ENCODE measurements at regions not wholly inside any gene's neighbourhood (a gene's known extent, or its start where the extent isn't known, plus 50 kb on each side); places are given as distances from the start of the nearest gene placed in this dataset.
A peak's percentile ranks its signal among the peaks of the same experiment; 100 is the strongest.
"Not testable (repeated sequence)": the region's sequence is repeated elsewhere in the genome, so short reads cannot be mapped to it uniquely, and the experiment has no call there.

DNA sequence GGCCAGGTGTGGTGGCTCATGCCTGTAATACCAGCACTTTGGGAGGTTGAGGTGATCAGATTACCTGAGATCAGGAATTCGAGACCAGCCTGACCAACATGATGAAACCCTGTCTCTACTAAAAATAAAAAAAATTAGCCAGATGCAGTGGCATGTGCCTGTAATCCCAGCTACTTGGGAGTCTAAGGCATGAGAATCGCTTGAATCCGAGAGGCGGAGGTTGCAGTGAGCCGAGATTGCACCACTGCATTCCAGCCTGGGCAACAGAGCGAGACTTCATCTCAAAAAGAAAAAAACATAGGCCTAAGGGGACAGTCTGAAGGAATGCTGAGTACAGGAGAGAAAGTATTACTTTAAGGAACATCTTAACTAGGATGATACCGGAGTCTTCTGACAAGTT lies 650.6 kb upstream of the USP24 start:
- DNase-seq (ENCODE audit: low read depth, low spot score); in situ Hi-C loops (cut with HindIII; ENCODE audit: low pct_unique_long_range_greater_than_20kb, low sequenced_read_pairs): not testable (repeated sequence)

- in situ Hi-C loops (cut with HindIII; ENCODE audit: low pct_unique_long_range_greater_than_20kb, low sequenced_read_pairs) = no loop called here
- DNase-seq (ENCODE audit: low read depth, low spot score) = no peak
These were observed 649.1 kb upstream of the USP24 start for GRCh38 chr1:55864251-55864650.

DNA sequence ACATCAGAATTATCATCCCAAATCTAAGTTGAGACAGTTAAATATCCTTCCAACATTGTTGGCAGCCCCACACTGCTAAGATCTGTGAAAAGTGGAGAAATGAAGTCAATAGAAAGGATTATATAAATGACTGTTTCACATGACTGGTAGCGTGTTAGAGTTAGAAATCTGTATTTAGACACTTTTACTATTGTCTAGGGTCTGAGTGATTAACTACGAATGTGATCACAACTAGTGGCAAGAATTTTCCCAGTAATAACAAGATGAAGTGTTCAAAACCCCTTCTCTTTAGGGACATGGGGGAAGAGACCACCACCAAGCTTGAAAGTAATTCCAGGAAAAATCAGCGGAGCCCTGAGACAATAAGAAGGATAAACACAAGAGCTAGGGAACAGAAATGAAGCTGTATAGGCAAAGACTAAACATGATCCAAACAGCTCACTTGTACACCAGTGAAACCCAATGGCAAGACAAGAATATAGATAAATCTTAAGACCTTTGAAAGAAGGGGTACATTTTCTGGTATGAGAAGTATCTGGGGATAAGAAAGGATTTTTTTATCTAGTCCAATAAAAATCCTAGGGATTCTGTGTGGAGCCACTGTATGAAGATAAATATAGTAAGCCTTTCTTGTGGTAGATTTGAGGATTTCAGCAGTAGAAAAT lies 646.6 kb upstream of the USP24 start:
- DNase-seq (ENCODE audit: low read depth, low spot score) = no peak
- in situ Hi-C loops (cut with HindIII; ENCODE audit: low pct_unique_long_range_greater_than_20kb, low sequenced_read_pairs) = no loop called here

DNA sequence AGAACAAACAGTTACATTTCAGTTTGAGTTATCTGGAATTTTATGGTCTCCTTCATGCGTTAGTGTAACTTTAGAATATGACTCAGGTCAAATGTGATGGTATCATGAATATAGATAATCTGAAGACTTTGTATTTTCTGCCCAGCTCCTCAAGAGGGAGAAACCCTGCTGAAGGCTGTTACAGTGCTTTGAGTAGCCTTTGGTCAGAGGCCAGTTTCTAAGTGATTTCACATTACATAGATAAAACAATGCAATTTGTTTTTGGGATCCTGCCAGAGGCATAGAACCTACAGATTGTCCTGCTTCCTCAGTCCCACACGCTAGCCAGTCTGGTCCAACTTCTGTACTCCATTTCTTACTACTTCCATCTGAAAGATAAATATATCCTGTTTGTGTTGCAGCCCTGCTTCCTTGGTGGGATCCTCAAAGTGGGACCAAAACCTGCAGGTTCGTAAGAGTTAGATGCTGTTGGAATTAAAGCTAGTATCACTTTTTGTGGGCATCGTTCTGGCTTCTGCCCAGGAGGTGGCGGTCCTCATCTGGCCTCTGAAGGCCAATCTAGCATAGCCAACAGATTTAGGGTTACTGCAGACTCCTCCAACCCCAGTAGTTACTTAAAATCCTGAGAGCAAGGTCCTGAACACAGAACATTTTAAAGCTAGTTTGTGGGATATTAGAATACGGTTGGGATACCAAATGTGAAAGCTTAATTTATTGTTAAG lies 645.8 kb upstream of the USP24 start:
- in situ Hi-C loops (cut with HindIII; ENCODE audit: low pct_unique_long_range_greater_than_20kb, low sequenced_read_pairs) = no loop called here
- peak; percentile 22 for DNase-seq (ENCODE audit: low read depth, low spot score)

DNA sequence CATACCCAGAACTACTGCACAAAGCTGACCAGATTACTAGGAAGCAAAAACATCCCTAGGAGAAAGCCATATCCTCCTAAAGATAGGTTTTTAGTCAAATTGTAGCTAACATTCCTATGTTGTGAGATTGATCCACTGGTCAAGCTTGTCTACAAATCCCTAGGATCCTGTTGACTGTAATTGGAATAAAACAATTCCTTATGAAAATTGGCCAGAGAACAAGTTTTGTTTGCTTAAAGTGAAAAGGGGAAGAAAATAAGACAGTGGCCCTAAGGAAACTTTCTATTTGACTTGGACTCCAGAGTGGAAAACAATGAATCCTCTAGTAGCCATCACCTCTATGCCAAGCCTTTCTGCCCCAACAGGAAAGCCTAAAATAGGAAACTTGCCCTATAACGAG lies 645.2 kb upstream of the USP24 start:
- in situ Hi-C loops (cut with HindIII; ENCODE audit: low pct_unique_long_range_greater_than_20kb, low sequenced_read_pairs) = no loop called here
- DNase-seq (ENCODE audit: low read depth, low spot score) = no peak

GRCh38 chr1:55854911-55855310 lies 639.7 kb upstream of the USP24 start:
- no peak for DNase-seq (ENCODE audit: low read depth, low spot score)
- in situ Hi-C loops (cut with HindIII; ENCODE audit: low pct_unique_long_range_greater_than_20kb, low sequenced_read_pairs) = no loop called here

DNA sequence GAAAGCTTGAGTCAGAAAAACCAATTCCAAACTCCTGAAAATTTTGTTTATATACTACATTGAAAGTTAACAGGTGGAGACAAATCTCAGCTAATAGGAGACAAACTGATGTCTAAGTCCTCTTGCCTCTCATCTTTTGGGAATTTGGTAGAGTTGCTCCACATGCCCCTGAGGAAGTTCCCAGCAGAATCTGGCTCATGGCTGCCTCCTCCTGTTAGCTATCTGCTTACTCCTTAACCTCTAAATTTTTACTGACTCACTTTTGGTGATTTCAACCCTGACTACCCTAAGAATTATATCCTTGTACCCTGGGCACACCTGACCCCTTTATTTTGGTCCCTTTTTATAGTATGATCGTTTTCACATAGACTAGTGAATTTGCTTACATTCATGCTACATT lies 633.7 kb upstream of the USP24 start:
- DNase-seq (ENCODE audit: low read depth, low spot score) = peak; percentile 52
- in situ Hi-C loops (cut with HindIII; ENCODE audit: low pct_unique_long_range_greater_than_20kb, low sequenced_read_pairs) = no loop called here

DNA sequence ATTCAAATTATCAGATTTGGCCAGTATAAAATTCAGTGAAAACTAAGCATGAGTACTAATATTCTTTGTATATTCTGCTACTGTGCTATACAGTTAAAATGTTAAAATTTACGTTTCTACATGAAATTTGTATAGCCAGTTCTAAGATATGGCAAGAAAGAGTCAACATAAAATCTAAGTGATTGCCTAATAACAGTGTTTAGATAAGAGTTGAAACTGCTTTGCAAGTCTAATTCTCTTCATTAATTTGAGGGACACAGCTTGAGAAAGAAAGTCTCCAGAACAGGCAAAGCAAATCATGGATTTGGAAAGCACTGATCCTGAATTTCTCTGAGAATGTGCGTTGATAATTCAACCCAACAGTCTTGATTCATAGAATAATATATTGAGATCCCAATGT lies 630.9 kb upstream of the USP24 start:
- DNase-seq (ENCODE audit: low read depth, low spot score) = no peak
- in situ Hi-C loops (cut with HindIII; ENCODE audit: low pct_unique_long_range_greater_than_20kb, low sequenced_read_pairs) = no loop called here

DNA sequence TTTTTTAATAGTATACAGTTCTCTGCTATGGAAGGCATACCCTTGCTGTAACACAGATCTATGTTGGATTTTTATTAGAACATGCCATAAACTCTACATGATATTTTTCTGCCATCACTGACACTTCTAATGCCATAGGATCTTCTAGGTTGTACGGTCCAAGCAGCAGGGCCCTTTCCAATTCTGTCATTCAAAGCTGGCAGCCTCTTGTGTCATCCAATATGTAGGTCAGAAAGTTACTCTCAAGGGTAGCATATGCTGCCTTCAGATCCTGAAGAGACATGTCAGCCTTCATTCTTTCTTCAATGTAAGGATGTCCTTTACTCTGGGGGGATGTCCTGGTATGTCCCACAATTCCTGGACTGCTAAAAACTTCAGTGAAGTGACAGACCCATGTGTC lies 629.2 kb upstream of the USP24 start:
- in situ Hi-C loops (cut with HindIII; ENCODE audit: low pct_unique_long_range_greater_than_20kb, low sequenced_read_pairs) = no loop called here
- no peak for DNase-seq (ENCODE audit: low read depth, low spot score)

DNA sequence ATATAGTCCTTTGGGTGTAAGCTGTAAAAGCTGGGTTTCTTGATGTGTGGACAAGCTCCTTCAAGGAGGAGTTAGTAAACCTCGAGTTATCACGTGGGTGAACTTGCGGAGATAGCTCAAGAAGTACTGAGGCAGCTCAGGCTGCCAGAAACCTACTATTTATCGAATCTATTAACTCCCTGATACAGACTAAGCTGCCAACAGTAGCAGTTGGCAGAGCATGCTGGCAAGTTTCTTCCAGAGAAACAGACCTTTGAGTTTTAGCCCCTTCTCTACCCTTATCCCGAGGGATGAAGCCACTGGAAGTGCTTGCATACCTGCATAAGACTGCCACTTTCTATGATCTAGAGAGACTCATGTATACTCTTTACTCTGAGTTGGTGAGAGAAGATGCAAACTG lies 624.5 kb upstream of the USP24 start:
- no peak for DNase-seq (ENCODE audit: low read depth, low spot score)
- in situ Hi-C loops (cut with HindIII; ENCODE audit: low pct_unique_long_range_greater_than_20kb, low sequenced_read_pairs) = no loop called here

- in situ Hi-C loops (cut with HindIII; ENCODE audit: low pct_unique_long_range_greater_than_20kb, low sequenced_read_pairs) = no loop called here
- DNase-seq (ENCODE audit: low read depth, low spot score) = no peak
These were observed 624.1 kb upstream of the USP24 start for GRCh38 chr1:55839221-55839620.

DNA sequence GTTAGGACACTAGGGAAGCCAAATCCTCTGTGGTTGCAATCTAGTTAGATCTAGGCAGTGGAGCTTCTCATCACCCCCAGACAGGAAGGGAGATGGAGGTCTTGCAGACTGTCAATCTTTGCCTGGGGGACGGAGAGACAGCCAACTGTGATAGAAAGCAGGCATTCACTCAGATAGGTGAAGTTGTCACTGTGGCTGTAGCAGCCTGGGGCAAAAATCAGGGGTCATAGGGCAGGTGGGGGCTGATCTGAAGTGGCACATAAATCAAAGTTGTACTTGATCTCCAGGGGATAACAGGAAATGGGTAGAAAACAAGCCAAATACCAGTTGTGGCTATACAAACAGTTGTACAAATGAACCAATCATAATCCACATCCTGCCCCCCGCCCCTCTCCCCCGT lies 620.9 kb upstream of the USP24 start:
- in situ Hi-C loops (cut with HindIII; ENCODE audit: low pct_unique_long_range_greater_than_20kb, low sequenced_read_pairs) = no loop called here
- DNase-seq (ENCODE audit: low read depth, low spot score) = no peak

GRCh38 chr1:55833529-55834091 lies 618.4 kb upstream of the USP24 start:
- in situ Hi-C loops (cut with HindIII; ENCODE audit: low pct_unique_long_range_greater_than_20kb, low sequenced_read_pairs) = no loop called here
- no peak for DNase-seq (ENCODE audit: low read depth, low spot score)

- in situ Hi-C loops (cut with HindIII; ENCODE audit: low pct_unique_long_range_greater_than_20kb, low sequenced_read_pairs) = no loop called here
- DNase-seq (ENCODE audit: low read depth, low spot score) = no peak
These were observed 616.6 kb upstream of the USP24 start for GRCh38 chr1:55831759-55832158.

GRCh38 chr1:55828044-55828443 lies 612.9 kb upstream of the USP24 start:
- no peak for DNase-seq (ENCODE audit: low read depth, low spot score)
- in situ Hi-C loops (cut with HindIII; ENCODE audit: low pct_unique_long_range_greater_than_20kb, low sequenced_read_pairs) = no loop called here

DNA sequence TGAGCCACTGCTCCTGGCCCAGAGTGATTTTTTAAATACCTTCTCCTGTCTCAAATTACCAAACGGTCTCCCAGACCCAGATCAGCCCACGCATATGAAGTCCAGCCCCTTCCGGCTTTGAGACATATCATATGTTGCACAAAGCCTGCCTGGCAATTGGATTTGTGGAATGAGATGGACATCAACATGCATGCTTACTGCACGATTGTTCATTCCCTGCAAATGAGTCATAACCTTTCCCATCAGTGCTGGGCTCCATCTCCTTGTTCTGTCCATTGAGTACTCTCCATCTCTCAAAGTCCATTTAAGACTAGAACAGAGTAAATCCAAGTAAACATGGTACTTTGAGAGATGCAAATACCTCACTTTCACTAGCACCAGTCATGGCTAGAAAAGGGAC lies 612.2 kb upstream of the USP24 start:
- no peak for DNase-seq (ENCODE audit: low read depth, low spot score)
- in situ Hi-C loops (cut with HindIII; ENCODE audit: low pct_unique_long_range_greater_than_20kb, low sequenced_read_pairs) = no loop called here

DNA sequence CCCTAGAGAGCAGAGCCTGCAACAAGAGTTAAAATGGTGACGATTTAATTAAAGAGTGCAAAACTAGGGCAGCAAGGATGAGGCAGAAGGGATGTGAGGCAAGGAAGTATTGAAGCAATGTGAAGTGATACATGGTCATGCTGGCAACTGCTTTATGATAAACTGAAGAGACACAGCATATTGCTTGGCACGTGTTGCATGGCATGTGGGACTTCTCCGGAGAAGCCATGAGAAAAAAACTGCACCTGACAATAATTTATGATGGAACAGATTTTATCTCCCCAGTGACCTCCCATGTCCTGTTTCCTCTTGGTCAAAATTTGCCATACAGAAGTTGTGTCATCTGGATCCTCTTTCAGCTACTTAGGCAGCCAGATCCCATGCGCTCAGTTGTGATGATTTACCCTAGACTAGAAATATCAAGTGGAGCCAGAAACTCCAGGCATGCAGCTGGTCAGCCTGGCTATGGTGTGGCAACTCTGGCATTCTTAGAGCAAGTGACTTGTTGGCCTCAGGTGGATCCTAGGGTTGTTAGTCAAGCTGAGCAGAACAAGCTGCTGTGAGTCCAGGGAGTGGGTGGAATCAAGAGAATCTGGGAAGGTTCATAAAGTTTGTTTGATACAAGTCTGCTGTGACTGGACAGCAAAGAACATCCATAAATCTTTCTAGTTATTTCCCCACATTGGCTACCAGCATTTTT lies 611.4 kb upstream of the USP24 start:
- DNase-seq (ENCODE audit: low read depth, low spot score) = no peak

DNA sequence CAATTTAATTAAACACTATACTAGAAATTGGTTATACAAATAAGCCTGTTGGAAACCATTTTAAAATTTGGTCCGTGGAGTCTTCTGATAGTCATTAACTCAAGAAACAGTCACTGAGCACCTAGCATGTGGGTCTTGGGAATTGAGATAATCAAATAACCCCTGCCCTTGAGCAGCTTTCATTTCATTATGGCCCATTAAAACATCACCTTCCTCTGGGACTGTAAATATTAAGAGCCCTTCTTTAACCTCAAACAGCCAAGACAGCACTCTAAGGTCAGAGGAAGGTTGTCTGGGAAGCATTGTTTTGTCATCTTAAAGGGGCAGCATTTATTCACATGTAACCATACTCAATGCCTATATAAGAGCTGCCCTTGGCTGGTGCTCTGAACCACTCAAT lies 610.3 kb upstream of the USP24 start:
- in situ Hi-C loops (cut with HindIII; ENCODE audit: low pct_unique_long_range_greater_than_20kb, low sequenced_read_pairs) = no loop called here
- DNase-seq (ENCODE audit: low read depth, low spot score) = no peak

More for the DNA sequence above, 611.4 kb upstream of the USP24 start:
- in situ Hi-C loops (cut with HindIII; ENCODE audit: low pct_unique_long_range_greater_than_20kb, low sequenced_read_pairs) = no loop called here

GRCh38 chr1:55824251-55824640 lies 609.1 kb upstream of the USP24 start:
- in situ Hi-C loops (cut with HindIII; ENCODE audit: low pct_unique_long_range_greater_than_20kb, low sequenced_read_pairs) = no loop called here

More at GRCh38 chr1:55824251-55824640, 609.1 kb upstream of the USP24 start:
- DNase-seq (ENCODE audit: low read depth, low spot score) = no peak

Measured in SK-MEL-5 (cell line).